GM12878 (cell line): ENCODE measurements at regions not wholly inside any gene's neighbourhood (a gene's known extent, or its start where the extent isn't known, plus 50 kb on each side); places are given as distances from the start of the nearest gene placed in this dataset.

Experiments used
- ATAC-seq: fragments of 200-7000 bp; cut with Tn5 transposase; 3 replicates; pipeline ENCODE4 v1.9.1; 2020; ENCODE audit warnings: mild to moderate bottlenecking, moderate library complexity
- BruUV-seq: library from RNA; stranded (reverse); fragments of 400-500 nt; replicated peaks from 2 replicates; lab custom pipeline; 2021; lab: Mats Ljungman, UMichigan
- CTCF ChIA-PET: fragments of 300-600 bp; sonication (Branson Sonifier 250); formaldehyde crosslinking; extraction: SDS; loops from one replicate; lab custom pipeline; 2021; ENCODE audit warnings: inconsistent platforms; lab: Yijun Ruan, JAX
- POLR2A ChIA-PET: fragments of 350-600 bp; formaldehyde crosslinking; extraction: SDS; loops from one replicate; lab custom pipeline; 2021; ENCODE audit warnings: inconsistent platforms; lab: Charles Lee
- RAD21 ChIA-PET: fragments of 300-600 bp; sonication (Branson Sonifier 250); formaldehyde crosslinking; loops from one replicate; lab custom pipeline; 2023; ENCODE audit warnings: antibody characterized with exemption; ENCODE audit not compliant: unreplicated experiment; lab: Charles Lee
- SMC1A ChIA-PET: fragments of 300-600 bp; sonication (Branson Sonifier 250); formaldehyde crosslinking; loops from one replicate; lab custom pipeline; 2023; ENCODE audit not compliant: unreplicated experiment, uncharacterized antibody; lab: Charles Lee
- DNase-seq: peaks from one replicate; pipeline ENCODE4 v3.0.0-alpha.2; 2011; ENCODE audit warnings: low read depth, low spot score
- FAIRE-seq: peaks from 3 replicates; lab custom pipeline; 2011; peaks lifted over from hg19 to GRCh38; lab: Jason Lieb, UNC
- H2AFZ ChIP-seq: 2 replicates; pipeline ENCODE4 v1.6.0; 2011; ENCODE audit warnings: low read depth, low read length, control low read depth; ENCODE audit not compliant: control insufficient read depth
- H3K27ac ChIP-seq: 2 replicates; pipeline ENCODE4 v1.5.1; 2011; ENCODE audit warnings: control low read depth; ENCODE audit not compliant: control insufficient read depth, insufficient read depth
- H3K27me3 ChIP-seq, 2 experiments: replicated peaks in 1 of 2; 2 replicates each; pipeline versions ENCODE4 v1.6.0 to v1.6.1; 2011; ENCODE audit warnings: low read length in 1 of 2; ENCODE audit not compliant: control insufficient read depth in 2 of 2, insufficient read depth in 2 of 2
- H3K36me3 ChIP-seq, 2 experiments: 2 replicates each; pipeline ENCODE4 v1.5.1; 2011; ENCODE audit warnings: low read length in 1 of 2; ENCODE audit not compliant: control insufficient read depth in 2 of 2, insufficient read depth in 2 of 2
- H3K4me1 ChIP-seq: 2 replicates; pipeline ENCODE4 v1.6.1; 2011; ENCODE audit warnings: mild to moderate bottlenecking, low read length, moderate library complexity, mixed read lengths; ENCODE audit not compliant: control insufficient read depth, insufficient read depth
- H3K4me2 ChIP-seq: 2 replicates; pipeline ENCODE4 v1.6.0; 2011; ENCODE audit warnings: control low read depth; ENCODE audit not compliant: control insufficient read depth, insufficient read depth
- H3K4me3 ChIP-seq: fragments of 200-600 bp; sonication (generic); 2 replicates; pipeline ENCODE4 v1.5.1; 2016
- H3K79me2 ChIP-seq: 2 replicates; pipeline ENCODE4 v1.6.0; 2011; ENCODE audit warnings: low read length; ENCODE audit not compliant: control insufficient read depth, insufficient read depth
- H3K9ac ChIP-seq: 2 replicates; pipeline ENCODE4 v1.8.0; 2011; ENCODE audit warnings: low read length, control low read depth, mixed read lengths; ENCODE audit not compliant: control insufficient read depth, insufficient read depth
- H3K9me3 ChIP-seq: replicated peaks from 3 replicates; pipeline ENCODE4 v1.5.1; 2011; ENCODE audit warnings: mild to moderate bottlenecking, low read length; ENCODE audit not compliant: control insufficient read depth, insufficient read depth
- H4K20me1 ChIP-seq: 2 replicates; pipeline ENCODE4 v1.6.0; 2011; ENCODE audit not compliant: control insufficient read depth, insufficient read depth
- EGR1 ChIP-seq, 2 experiments: IDR thresholded peaks; 1 replicate in 1 of 2; 2 replicates in 1 of 2; pipeline ENCODE4 v1.6.1; 2011 to 2012; ENCODE audit warnings: low read depth in 2 of 2, low read length in 2 of 2, borderline replicate concordance in 1 of 2, mild to moderate bottlenecking in 1 of 2, moderate library complexity in 1 of 2
- FOXM1 ChIP-seq: IDR thresholded peaks from 2 replicates; pipeline ENCODE4 v1.6.1; 2012; ENCODE audit warnings: low read depth, mild to moderate bottlenecking, inconsistent platforms, low read length, moderate library complexity
- HSF1 ChIP-seq: fragments of 150-350 bp; IDR thresholded peaks from 2 replicates; pipeline ENCODE4 v1.6.1; 2014; ENCODE audit warnings: mild to moderate bottlenecking, low read depth, low read length
- IKZF1 ChIP-seq: fragments of 450-650 bp; conservative IDR thresholded peaks from 2 replicates; pipeline ENCODE4 v1.6.1; 2017; ENCODE audit warnings: antibody characterized with exemption, mild to moderate bottlenecking
- JUNB ChIP-seq: IDR thresholded peaks from 2 replicates; pipeline ENCODE4 v1.6.1; 2016; ENCODE audit warnings: antibody characterized with exemption, mild to moderate bottlenecking
- MTA2 ChIP-seq: fragments of 450-650 bp; IDR thresholded peaks from 2 replicates; pipeline ENCODE4 v1.6.1; 2016; ENCODE audit warnings: low read depth, mild to moderate bottlenecking, moderate library complexity
- MXI1 ChIP-seq: fragments of 150-350 bp; IDR thresholded peaks from 2 replicates; pipeline ENCODE4 v1.6.1; 2011; ENCODE audit warnings: low read depth, mild to moderate bottlenecking, inconsistent platforms, low read length, improper control_type of control experiment
- NFIC ChIP-seq: IDR thresholded peaks from 2 replicates; pipeline ENCODE4 v1.6.1; 2012; ENCODE audit warnings: low read depth, mild to moderate bottlenecking, inconsistent platforms, low read length, moderate library complexity
- ZBTB4 ChIP-seq: fragments of 450-650 bp; formaldehyde crosslinking; IDR thresholded peaks from 2 replicates; pipeline ENCODE4 v1.4.0; 2022; ENCODE audit warnings: mild to moderate bottlenecking, moderate library complexity
- ZNF274 ChIP-seq: IDR thresholded peaks from one replicate; pipeline ENCODE4 v1.8.0; 2011; ENCODE audit not compliant: insufficient read length, insufficient read depth
- ZNF592 ChIP-seq: fragments of 450-650 bp; IDR thresholded peaks from 2 replicates; pipeline ENCODE4 v1.6.1; 2017; ENCODE audit warnings: mild to moderate bottlenecking, moderate library complexity
- WGBS: methylation state at CpG from one replicate; pipeline ENCODE4 v1.1.6; 2016; ENCODE audit warnings: low lambda C conversion rate; ENCODE audit not compliant: insufficient replicate concordance, insufficient coverage; ENCODE audit errors: missing lambda C conversion rate; 5-methylcytosine and 5-hydroxymethylcytosine counted together
- in situ Hi-C: fragments of 300-500 bp; cut with MboI; formaldehyde crosslinking; loops from 9 replicates; pipeline ENCODE4 v1.14.3; 2018; ENCODE audit warnings: mixed read lengths
- intact Hi-C: fragments of 100-400 bp; cut with micrococcal nuclease; formaldehyde crosslinking; loops from one replicate; pipeline ENCODE4 v1.14.2; 2022; ENCODE audit not compliant: unreplicated experiment

- no peak for TF ChIP-seq MXI1
- no peak for TF ChIP-seq JUNB
- TF ChIP-seq ZNF274 = no peak
These were observed 135.0 kb upstream of the PRR16 start (continued) for GRCh38 chr5:120329095-120329494.

GRCh38 chr5:120330558-120330957, 133.5 kb upstream of the PRR16 start:
- ATAC-seq (no peak), FAIRE-seq (no peak)
- CTCF ChIA-PET = interaction anchor here (0.6 kb wide), 1 partner anchor 15 kb away, joined by 4 read pairs; no protein-coding TSS in a partner anchor

More at GRCh38 chr5:120330558-120330957, 133.5 kb upstream of the PRR16 start:
- no peak overlapping the region for H2AFZ ChIP-seq
- 36% methylated on average over 1 of the region's 1 CpG for WGBS
- no peak overlapping the region for H3K9ac ChIP-seq
- SMC1A ChIA-PET = no interaction called here
- intact Hi-C loops = no loop called here
- no peak overlapping the region for H3K4me3 ChIP-seq
- no peaks in the 10 kb centered on the region for H3K27me3 ChIP-seq
- TF ChIP-seq FOXM1 = no peak
- no peak for TF ChIP-seq ZNF592
- TF ChIP-seq NFIC = no peak
- TF ChIP-seq IKZF1 = no peak
- no peak for TF ChIP-seq EGR1 (IDR thresholded peaks at IDR 0.05; ENCODE audit: borderline replicate concordance in 1 of 2, low read depth in 2 of 2, low read length in 2 of 2)
- no peak for TF ChIP-seq ZBTB4 (CRISPR knock-in tag)
- no peak for TF ChIP-seq MTA2
- TF ChIP-seq HSF1 = no peak
- TF ChIP-seq, all 136 proteins: peak for 0
- Histone ChIP-seq H3K4me1 (no peaks in the 10 kb centered on the region), H3K36me3 (no peaks in the 10 kb centered on the region), H3K9me3 (no peaks in the 10 kb centered on the region), H4K20me1 (no peaks in the 10 kb centered on the region), H3K4me2 (no peak overlapping the region), H3K27ac (no peak overlapping the region), H3K79me2 (no peaks in the 10 kb centered on the region)
- no TSS peak for BruUV-seq
- ChIA-PET RAD21 (no interaction called here), POLR2A (no interaction called here)
- in situ Hi-C loops = no loop called here
- no peak for DNase-seq
